ENCODE measurements at regions not wholly inside any gene's neighbourhood (a gene's known extent, or its start where the extent isn't known, plus 50 kb on each side); places are given as distances from the start of the nearest gene placed in this dataset.

GRCh38 chr3:194984066-194984465, 286.9 kb downstream of the XXYLT1 start:
- Histone ChIP-seq H3K4me3 (no peak overlapping the region), H3K9me3 (no peaks in the 10 kb centered on the region), H3K4me1 (ENCODE audit: low read depth) (peaks cover 12% of the 10 kb centered on the region), H3K36me3 (ENCODE audit: low read depth) (no peaks in the 10 kb centered on the region)
- ATAC-seq = no peak
- no peak for DNase-seq
- intact Hi-C loops (cut with DNase I, micrococcal nuclease) = no loop called here
- TF ChIP-seq CTCF (IDR thresholded peaks at IDR 0.05) = no peak

GRCh38 chr3:194984622-194985021, 286.3 kb downstream of the XXYLT1 start:
- ATAC-seq = peak; percentile 70

GRCh38 chr3:194985031-194985578, 285.9 kb downstream of the XXYLT1 start:
- H3K9me3 ChIP-seq = no peaks in the 10 kb centered on the region
- TF ChIP-seq CTCF (IDR thresholded peaks at IDR 0.05) = peak; percentile 27
- peaks cover 12% of the 10 kb centered on the region for H3K4me1 ChIP-seq (ENCODE audit: low read depth)
- DNase-seq (peak; percentile 75 to 87 (median 86)), ATAC-seq (peak; percentile 96)
- intact Hi-C loops (cut with DNase I, micrococcal nuclease) = no loop called here
- no peaks in the 10 kb centered on the region for H3K36me3 ChIP-seq (ENCODE audit: low read depth)
- H3K4me3 ChIP-seq = no peak overlapping the region

More at GRCh38 chr3:194984622-194985021, 286.3 kb downstream of the XXYLT1 start:
- no peak for TF ChIP-seq CTCF (IDR thresholded peaks at IDR 0.05)
- Histone ChIP-seq H3K4me1 (ENCODE audit: low read depth) (peaks cover 12% of the 10 kb centered on the region), H3K4me3 (no peak overlapping the region), H3K36me3 (ENCODE audit: low read depth) (no peaks in the 10 kb centered on the region), H3K9me3 (no peaks in the 10 kb centered on the region)
- intact Hi-C loops (cut with DNase I, micrococcal nuclease) = no loop called here
- peak; percentile 40 to 73 (median 68) for DNase-seq

GRCh38 chr3:194986208-194987043, 284.5 kb downstream of the XXYLT1 start:
- H3K4me1 ChIP-seq (ENCODE audit: low read depth) = peaks cover 12% of the 10 kb centered on the region
- DNase-seq = peak in 1 of 3 donors; percentile 59
- intact Hi-C loops (cut with DNase I, micrococcal nuclease) = no loop called here

More at GRCh38 chr3:194986208-194987043, 284.5 kb downstream of the XXYLT1 start:
- TF ChIP-seq CTCF (IDR thresholded peaks at IDR 0.05) = no peak
- no peak overlapping the region for H3K4me3 ChIP-seq
- ATAC-seq = no peak
- H3K36me3 ChIP-seq (ENCODE audit: low read depth) = no peaks in the 10 kb centered on the region
- no peaks in the 10 kb centered on the region for H3K9me3 ChIP-seq
